Osteocyte (in vitro differentiated cells): ENCODE measurements at regions not wholly inside any gene's neighbourhood (a gene's known extent, or its start where the extent isn't known, plus 50 kb on each side); places are given as distances from the start of the nearest gene placed in this dataset.

ENCODE experiments used
- DNase-seq: peaks from one replicate; pipeline ENCODE4 v3.0.0; 2021; ENCODE audit warnings: mixed read lengths; ENCODE audit not compliant: unreplicated experiment; ENCODE audit errors: extremely low spot score
- H3K27ac Mint-ChIP-seq: one replicate; pipeline ENCODE4 v1.8.0; 2021; ENCODE audit warnings: mild to moderate bottlenecking, mixed read lengths; ENCODE audit not compliant: unreplicated experiment
- H3K27me3 Mint-ChIP-seq: one replicate; pipeline ENCODE4 v1.8.0; 2021; ENCODE audit warnings: mixed read lengths; ENCODE audit not compliant: unreplicated experiment
- H3K36me3 Mint-ChIP-seq: one replicate; pipeline ENCODE4 v1.8.0; 2021; ENCODE audit warnings: mixed read lengths; ENCODE audit not compliant: unreplicated experiment
- H3K4me1 Mint-ChIP-seq: one replicate; pipeline ENCODE4 v1.8.0; 2021; ENCODE audit warnings: mixed read lengths; ENCODE audit not compliant: unreplicated experiment
- H3K4me3 Mint-ChIP-seq: one replicate; pipeline ENCODE4 v1.8.0; 2021; ENCODE audit warnings: mild to moderate bottlenecking, moderate library complexity, mixed read lengths; ENCODE audit not compliant: unreplicated experiment
- H3K9me3 Mint-ChIP-seq: one replicate; pipeline ENCODE4 v1.8.0; 2021; ENCODE audit warnings: mixed read lengths; ENCODE audit not compliant: unreplicated experiment
- CTCF ChIP-seq: fragments of 200-600 bp; sonication (generic); IDR thresholded peaks from 2 replicates; pipeline ENCODE4 v1.5.0; 2021; ENCODE audit warnings: antibody characterized with exemption, mild to moderate bottlenecking, moderate library complexity

- Mint-ChIP-seq H3K27ac (no peak overlapping the region), H3K36me3 (no peaks in the 10 kb centered on the region), H3K4me1 (no peaks in the 10 kb centered on the region), H3K27me3 (no peaks in the 10 kb centered on the region), H3K4me3 (no peak overlapping the region), H3K9me3 (no peaks in the 10 kb centered on the region)
- no peak for TF ChIP-seq CTCF
- no peak for DNase-seq
Observed at GRCh38 chr3:30181178-30181465, 425.3 kb upstream of the TGFBR2 start.

GRCh38 chr3:30181581-30181980 is 424.8 kb upstream of the TGFBR2 start:
- Mint-ChIP-seq H3K27ac (no peak overlapping the region), H3K4me1 (no peaks in the 10 kb centered on the region), H3K27me3 (no peaks in the 10 kb centered on the region), H3K9me3 (no peaks in the 10 kb centered on the region), H3K4me3 (no peak overlapping the region), H3K36me3 (no peaks in the 10 kb centered on the region)
- TF ChIP-seq CTCF: no peak
- DNase-seq: no peak

- Mint-ChIP-seq H3K4me3 (no peak overlapping the region), H3K27me3 (no peaks in the 10 kb centered on the region), H3K4me1 (no peaks in the 10 kb centered on the region), H3K9me3 (no peaks in the 10 kb centered on the region), H3K36me3 (no peaks in the 10 kb centered on the region), H3K27ac (no peak overlapping the region)
- TF ChIP-seq CTCF: no peak
- no peak for DNase-seq
Observed at GRCh38 chr3:30183421-30183820, 423.0 kb upstream of the TGFBR2 start.

GRCh38 chr3:30184091-30184810 is 422.1 kb upstream of the TGFBR2 start:
- no peaks in the 10 kb centered on the region for H3K4me1 Mint-ChIP-seq
- H3K36me3 Mint-ChIP-seq: no peaks in the 10 kb centered on the region
- no peaks in the 10 kb centered on the region for H3K9me3 Mint-ChIP-seq
- no peaks in the 10 kb centered on the region for H3K27me3 Mint-ChIP-seq
- no peak for DNase-seq
- TF ChIP-seq CTCF: no peak
- no peak overlapping the region for H3K27ac Mint-ChIP-seq
- H3K4me3 Mint-ChIP-seq: no peak overlapping the region

- H3K27me3 Mint-ChIP-seq: no peaks in the 10 kb centered on the region
- TF ChIP-seq CTCF: no peak
- no peak for DNase-seq
- no peaks in the 10 kb centered on the region for H3K36me3 Mint-ChIP-seq
- no peak overlapping the region for H3K4me3 Mint-ChIP-seq
- H3K27ac Mint-ChIP-seq: no peak overlapping the region
- no peaks in the 10 kb centered on the region for H3K9me3 Mint-ChIP-seq
- H3K4me1 Mint-ChIP-seq: no peaks in the 10 kb centered on the region
Observed at GRCh38 chr3:30185872-30186271, 420.5 kb upstream of the TGFBR2 start.
